ENCODE measurements at regions not wholly inside any gene's neighbourhood (a gene's known extent, or its start where the extent isn't known, plus 50 kb on each side); places are given as distances from the start of the nearest gene placed in this dataset.

- TF ChIP-seq CTCF (IDR thresholded peaks at IDR 0.05 in 2 of 3, conservative IDR thresholded peaks at IDR 0.05 in 1 of 3; ENCODE audit: control insufficient read depth in 2 of 3, extremely low read depth in 1 of 3, insufficient read depth in 1 of 3, low read depth in 3 of 3, low read length in 3 of 3) (no peak), ATF3 (IDR thresholded peaks at IDR 0.05; ENCODE audit: borderline replicate concordance, extremely low read depth, low read depth, low read length) (no peak), JUNB (IDR thresholded peaks at IDR 0.05) (no peak)
These were observed 1393.3 kb downstream of the MAT2B start for GRCh38 chr5:164898705-164899104.

All from GM12878 (cell line).